ENCODE measurements at regions not wholly inside any gene's neighbourhood (a gene's known extent, or its start where the extent isn't known, plus 50 kb on each side); places are given as distances from the start of the nearest gene placed in this dataset.

- H3K27ac ChIP-seq (ENCODE audit: control insufficient read depth, insufficient read depth, low read length), result no peak overlapping the region
- H3K79me2 ChIP-seq (ENCODE audit: control insufficient read depth, insufficient read depth, low read length), result no peaks in the 10 kb centered on the region
- no peaks in the 10 kb centered on the region for H3K9me1 ChIP-seq (ENCODE audit: control insufficient read depth, extremely low read depth, insufficient read depth, low read length)
- H3K4me2 ChIP-seq (ENCODE audit: control insufficient read depth, extremely low read depth, insufficient read depth, low read depth, low read length), result no peak overlapping the region
- no peak overlapping the region for H3K9ac ChIP-seq (ENCODE audit: control insufficient read depth, extremely low read depth, insufficient read depth, low read length)
- H3K4me1 ChIP-seq (ENCODE audit: control insufficient read depth, extremely low read depth, insufficient read depth, low read length), result no peaks in the 10 kb centered on the region
- dilution Hi-C loops (cut with MboI; ENCODE audit: extremely low pct_ligation_motif_present, low sequenced_read_pairs), result no loop called here
- peaks cover 3% of the 10 kb centered on the region for H3K9me3 ChIP-seq (ENCODE audit: control insufficient read depth, low read depth, low read length)
- no peak overlapping the region for H2AFZ ChIP-seq (ENCODE audit: control insufficient read depth, low read length)
- no peaks in the 10 kb centered on the region for H3K36me3 ChIP-seq (ENCODE audit: control insufficient read depth in 2 of 2, extremely low read depth in 1 of 2, insufficient read depth in 2 of 2, low read length in 2 of 2)
- no peak for FAIRE-seq
- no peaks in the 10 kb centered on the region for H4K20me1 ChIP-seq (ENCODE audit: control insufficient read depth, extremely low read depth, insufficient read depth, low read length)
- no peak for DNase-seq (ENCODE audit: low read depth, low spot score)
- TF ChIP-seq EZH2 (IDR thresholded peaks at IDR 0.05; ENCODE audit: low read length) (no peak), CTCF (optimal IDR thresholded peaks at IDR 0.05 in 1 of 3, IDR thresholded peaks at IDR 0.05 in 1 of 3, conservative IDR thresholded peaks at IDR 0.05 in 1 of 3; ENCODE audit: extremely low read depth in 1 of 3, insufficient read depth in 2 of 3, low read length in 3 of 3) (no peak)
- no peak overlapping the region for H3K4me3 ChIP-seq (ENCODE audit: control insufficient read depth in 2 of 3, extremely low read depth in 1 of 3, insufficient read depth in 2 of 3, low read depth in 1 of 3, low read length in 3 of 3)
- H3K27me3 ChIP-seq (ENCODE audit: control insufficient read depth, extremely low read depth, insufficient read depth, low read length), result no peaks in the 10 kb centered on the region
These were observed 666.9 kb downstream of the NXPH1 start for GRCh38 chr7:9100289-9100688.

DNA sequence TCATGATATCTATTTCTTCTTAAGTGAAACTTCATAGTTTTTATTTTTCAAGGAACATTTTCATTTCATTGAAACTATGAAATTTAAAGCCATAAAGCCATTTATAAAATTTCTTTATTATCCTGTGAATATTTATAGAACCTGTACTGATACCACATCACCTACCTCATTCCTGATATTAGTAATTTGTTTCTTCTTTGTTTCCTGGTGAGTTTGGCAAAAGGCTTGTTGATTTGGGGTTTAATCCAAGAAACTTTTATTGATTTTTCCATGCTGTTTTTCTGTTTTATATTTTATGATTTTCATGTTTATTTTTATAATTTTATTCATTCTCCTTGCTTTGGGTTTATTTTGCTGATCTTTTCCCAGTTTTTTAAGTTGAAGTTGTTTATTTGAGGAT, 669.4 kb downstream of the NXPH1 start:
- DNase-seq (ENCODE audit: low read depth, low spot score), result no peak
- Histone ChIP-seq H3K9me3 (ENCODE audit: control insufficient read depth, low read depth, low read length) (no peaks in the 10 kb centered on the region), H3K79me2 (ENCODE audit: control insufficient read depth, insufficient read depth, low read length) (no peaks in the 10 kb centered on the region), H3K4me2 (ENCODE audit: control insufficient read depth, extremely low read depth, insufficient read depth, low read depth, low read length) (no peak overlapping the region), H3K36me3 (ENCODE audit: control insufficient read depth in 2 of 2, extremely low read depth in 1 of 2, insufficient read depth in 2 of 2, low read length in 2 of 2) (no peaks in the 10 kb centered on the region), H3K27me3 (ENCODE audit: control insufficient read depth, extremely low read depth, insufficient read depth, low read length) (no peaks in the 10 kb centered on the region), H3K4me1 (ENCODE audit: control insufficient read depth, extremely low read depth, insufficient read depth, low read length) (no peaks in the 10 kb centered on the region), H3K9ac (ENCODE audit: control insufficient read depth, extremely low read depth, insufficient read depth, low read length) (no peak overlapping the region), H4K20me1 (ENCODE audit: control insufficient read depth, extremely low read depth, insufficient read depth, low read length) (no peaks in the 10 kb centered on the region), H3K4me3 (ENCODE audit: control insufficient read depth in 2 of 3, extremely low read depth in 1 of 3, insufficient read depth in 2 of 3, low read depth in 1 of 3, low read length in 3 of 3) (no peak overlapping the region), H2AFZ (ENCODE audit: control insufficient read depth, low read length) (no peak overlapping the region), H3K27ac (ENCODE audit: control insufficient read depth, insufficient read depth, low read length) (no peak overlapping the region), H3K9me1 (ENCODE audit: control insufficient read depth, extremely low read depth, insufficient read depth, low read length) (no peaks in the 10 kb centered on the region)
- TF ChIP-seq CTCF (optimal IDR thresholded peaks at IDR 0.05 in 1 of 3, IDR thresholded peaks at IDR 0.05 in 1 of 3, conservative IDR thresholded peaks at IDR 0.05 in 1 of 3; ENCODE audit: extremely low read depth in 1 of 3, insufficient read depth in 2 of 3, low read length in 3 of 3), result no peak
- no peak for TF ChIP-seq EZH2 (IDR thresholded peaks at IDR 0.05; ENCODE audit: low read length)
- FAIRE-seq, result no peak
- dilution Hi-C loops (cut with MboI; ENCODE audit: extremely low pct_ligation_motif_present, low sequenced_read_pairs), result no loop called here

Data from keratinocyte (primary cell).